Stimulated activated CD4-positive, alpha-beta T cell treated with anti-CD3 and anti-CD28 coated beads, Interleukin-4, amount 100 ng/mL, for 48 hours (primary cell): ENCODE measurements at regions not wholly inside any gene's neighbourhood (a gene's known extent, or its start where the extent isn't known, plus 50 kb on each side); places are given as distances from the start of the nearest gene placed in this dataset.
"Not testable (repeated sequence)": the region's sequence is repeated elsewhere in the genome, so short reads cannot be mapped to it uniquely, and the experiment has no call there.

Source experiments
- DNase-seq, 2 donors: peaks; one replicate each; pipeline ENCODE4 v3.0.0-alpha.2; 2020; ENCODE audit warnings: low read depth in 2 of 2

- no peak for DNase-seq
Observed at GRCh38 chr14:41549821-41550607, 56.7 kb upstream of the LRFN5 start.

- no peak for DNase-seq
Observed at GRCh38 chr14:41549282-41549681, 57.4 kb upstream of the LRFN5 start.

GRCh38 chr14:41548666-41549065 is 58.0 kb upstream of the LRFN5 start:
- DNase-seq: no peak

DNA sequence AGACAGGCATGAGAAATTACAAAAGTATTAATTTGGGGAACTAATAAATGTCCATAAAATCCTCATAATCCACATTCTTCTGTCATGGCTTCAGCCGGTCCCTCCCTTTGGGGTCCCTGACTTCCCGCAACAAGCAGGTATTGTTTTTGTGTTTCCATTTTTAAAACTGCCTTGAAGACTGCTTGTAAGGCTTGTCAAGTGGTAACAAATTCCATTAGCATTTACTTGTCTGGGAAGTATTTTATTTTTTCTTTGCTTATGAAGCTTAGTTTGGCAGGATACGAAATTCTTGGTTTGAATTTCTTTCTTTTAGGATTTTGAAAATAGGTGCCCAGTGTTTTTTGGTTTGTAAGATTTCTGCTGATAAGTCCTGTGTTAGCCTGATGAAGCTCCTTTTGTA is 65.3 kb upstream of the LRFN5 start:
- no peak for DNase-seq

DNA sequence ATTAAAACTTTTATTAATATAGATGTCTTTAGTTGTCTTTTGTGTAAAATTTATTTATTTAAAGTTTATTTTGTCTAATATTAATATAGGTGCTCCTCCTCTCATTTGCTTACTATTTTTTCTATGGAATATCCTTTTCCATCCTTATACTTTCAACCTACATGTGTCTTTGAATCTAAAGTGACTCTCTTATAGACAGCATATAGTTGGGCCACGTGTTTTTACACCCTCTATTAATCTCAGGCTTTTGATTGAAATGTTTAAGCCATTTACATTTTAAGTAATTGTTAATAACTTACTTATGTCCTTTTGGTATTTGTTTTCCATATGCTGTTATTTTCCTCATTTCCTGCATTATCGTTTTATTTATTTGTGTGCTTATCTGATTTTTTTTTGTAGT is 74.4 kb upstream of the LRFN5 start:
- no peak for DNase-seq

DNA sequence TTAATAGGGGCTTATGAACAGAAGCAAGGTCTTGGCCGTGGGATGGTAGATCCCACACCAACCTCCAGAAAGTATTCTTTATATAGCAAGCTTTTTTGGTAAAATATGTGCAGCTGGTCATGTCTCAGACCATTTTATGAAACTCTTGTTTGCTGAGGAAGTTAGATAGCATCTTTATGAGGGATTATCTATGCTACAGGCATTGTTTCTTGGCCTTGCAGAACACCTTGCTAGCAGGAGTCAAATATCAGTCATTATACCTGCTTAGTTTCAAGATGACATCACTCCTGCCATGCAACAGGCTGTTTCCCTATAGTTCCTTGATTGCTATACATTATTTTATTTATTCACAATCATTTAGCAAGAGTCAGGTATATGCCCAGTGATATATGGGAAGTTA is 84.8 kb upstream of the LRFN5 start:
- DNase-seq: no peak

DNA sequence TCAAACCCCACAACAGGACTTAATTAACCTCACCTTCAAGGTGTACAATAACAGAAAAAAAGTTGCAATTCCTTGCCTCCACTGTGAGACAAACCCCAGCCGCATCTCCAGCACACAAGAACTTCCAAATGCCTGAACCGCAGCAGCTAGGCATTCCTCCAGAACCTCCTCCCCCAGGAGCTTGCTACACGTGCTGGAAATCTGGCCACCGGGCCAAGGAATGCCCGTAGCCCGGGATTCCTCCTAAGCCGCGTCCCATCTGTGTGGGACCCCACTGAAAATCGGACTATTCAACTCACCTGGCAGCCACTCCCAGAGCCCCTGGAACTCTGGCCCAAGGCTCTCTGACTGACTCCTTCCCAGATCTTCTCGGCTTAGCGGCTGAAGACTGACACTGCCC is 88.6 kb upstream of the LRFN5 start:
- not testable (repeated sequence) for DNase-seq

GRCh38 chr14:41506552-41506951 is 100.1 kb upstream of the LRFN5 start:
- DNase-seq: no peak

DNA sequence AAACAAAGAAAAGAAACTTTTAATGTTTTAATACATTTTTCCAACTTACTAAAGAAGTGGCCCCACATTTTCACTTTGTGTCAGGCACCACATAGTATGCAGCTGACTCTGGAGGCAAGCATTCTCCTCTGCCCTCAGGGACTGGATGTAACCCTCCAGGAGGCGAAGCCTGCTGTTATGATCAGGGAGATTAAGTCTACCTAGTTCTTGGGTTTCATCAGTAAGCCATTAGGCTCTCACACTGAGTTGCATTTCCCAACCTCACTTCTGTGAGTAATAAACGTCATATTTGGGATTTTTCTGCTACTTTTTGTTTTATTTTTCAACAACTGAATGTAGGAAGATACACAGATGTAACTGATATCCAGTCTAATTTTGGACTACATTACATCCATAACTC is 101.2 kb upstream of the LRFN5 start:
- DNase-seq: no peak

DNA sequence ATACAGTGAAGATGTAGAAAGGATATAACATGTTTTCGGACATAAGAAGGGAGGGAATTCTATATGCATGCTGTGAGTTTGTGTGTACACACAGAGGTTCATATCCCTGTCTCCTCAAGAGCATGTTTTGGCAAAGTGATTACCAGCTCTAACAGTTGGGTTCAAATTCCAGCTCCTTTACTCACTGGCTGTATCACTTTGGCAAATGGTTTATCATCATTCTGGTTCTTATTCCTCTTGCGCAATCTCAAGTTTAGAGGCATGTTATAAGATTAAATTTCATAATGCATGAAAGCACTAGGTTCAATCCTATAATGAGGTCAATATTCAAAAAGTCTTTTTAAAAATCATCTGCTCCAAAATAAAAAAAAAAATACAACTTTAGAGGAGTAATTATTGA is 107.7 kb upstream of the LRFN5 start:
- DNase-seq: no peak

GRCh38 chr14:41490323-41490722 is 116.4 kb upstream of the LRFN5 start:
- DNase-seq: no peak

- DNase-seq: no peak
Observed at GRCh38 chr14:41489315-41489972, 117.2 kb upstream of the LRFN5 start.

- no peak for DNase-seq
Observed at GRCh38 chr14:41488401-41488800, 118.3 kb upstream of the LRFN5 start.

DNA sequence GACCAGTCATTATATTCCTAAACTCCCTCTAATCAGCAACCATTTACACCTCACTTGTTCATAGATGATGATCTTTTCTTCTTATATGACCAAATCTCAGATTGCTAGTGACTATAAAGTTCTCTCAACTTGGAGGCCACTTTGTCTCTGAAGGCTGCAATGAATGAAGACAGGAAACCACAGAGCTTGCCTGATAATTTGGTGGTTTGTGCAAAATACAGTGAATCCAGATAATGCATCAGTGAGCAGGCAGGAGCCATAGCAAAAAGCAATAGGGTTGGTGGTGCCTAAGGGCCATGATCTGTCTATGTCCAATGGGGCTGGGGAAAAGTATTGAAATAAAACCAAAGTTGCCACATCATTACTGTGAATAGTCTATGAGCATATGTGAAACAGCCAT is 123.8 kb upstream of the LRFN5 start:
- DNase-seq: no peak

DNA sequence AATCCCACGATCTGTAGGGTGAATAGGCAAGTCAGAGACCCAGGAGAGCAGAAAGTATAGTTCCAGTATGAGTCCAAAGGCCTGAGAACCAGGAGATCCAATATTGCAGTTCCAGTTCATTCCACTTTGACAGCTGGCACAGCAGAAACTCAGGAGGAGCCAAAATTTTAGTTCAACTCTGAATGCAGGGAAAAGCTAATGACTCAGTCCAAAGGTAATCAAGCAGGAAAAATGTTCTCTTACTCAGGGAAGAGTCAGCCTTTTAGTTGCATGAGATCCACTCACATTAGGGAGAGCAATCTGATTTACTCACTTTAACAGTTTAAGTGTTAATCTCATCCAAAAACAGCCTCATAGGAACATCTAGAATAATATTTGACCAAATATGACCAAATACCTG is 130.2 kb upstream of the LRFN5 start:
- DNase-seq: no peak

- DNase-seq: no peak
Observed at GRCh38 chr14:41461380-41461779, 145.3 kb upstream of the LRFN5 start.

GRCh38 chr14:41457393-41457792 is 149.3 kb upstream of the LRFN5 start:
- DNase-seq: no peak

GRCh38 chr14:41449066-41449465 is 157.6 kb upstream of the LRFN5 start:
- no peak for DNase-seq

DNA sequence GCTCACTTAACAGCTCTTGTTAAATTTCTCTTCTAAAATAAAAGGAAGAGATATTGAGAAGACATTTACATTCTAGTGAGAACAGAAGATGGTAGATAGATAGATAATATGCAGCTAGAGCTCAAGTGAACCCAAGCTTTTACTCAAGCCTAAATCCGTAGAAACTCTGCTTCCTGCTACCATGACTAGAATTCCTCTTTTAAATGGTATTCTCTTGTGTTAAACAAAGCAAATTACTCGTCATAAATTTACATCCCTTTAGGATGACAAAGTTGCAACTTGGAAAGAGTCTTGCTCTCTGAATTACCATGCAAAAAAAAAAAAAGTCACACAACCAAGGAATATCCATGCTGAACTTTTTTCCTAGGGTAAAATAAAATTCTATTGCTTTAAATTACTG is 160.7 kb upstream of the LRFN5 start:
- DNase-seq: no peak

GRCh38 chr14:41423503-41423902 is 183.2 kb upstream of the LRFN5 start:
- no peak for DNase-seq

GRCh38 chr14:41421308-41421707 is 185.4 kb upstream of the LRFN5 start:
- not testable (repeated sequence) for DNase-seq

DNA sequence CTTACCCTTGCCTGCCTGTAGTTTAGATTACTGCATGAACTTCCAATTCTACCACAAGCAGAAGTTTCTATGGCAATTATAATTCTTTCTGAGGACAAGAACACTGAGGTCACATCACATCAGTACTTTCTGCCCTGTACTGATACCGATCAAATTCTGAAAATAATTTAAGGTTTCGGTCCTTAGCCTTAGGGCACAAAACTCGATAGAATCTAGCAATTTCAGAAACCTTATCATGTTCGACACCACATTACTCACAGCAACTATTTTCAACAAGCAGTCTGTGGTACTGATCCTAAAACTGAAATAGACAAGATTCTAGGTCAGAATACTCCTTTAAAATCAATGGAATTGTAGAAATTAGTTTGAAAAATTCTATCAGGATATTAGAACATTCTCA is 187.0 kb upstream of the LRFN5 start:
- DNase-seq: no peak

DNA sequence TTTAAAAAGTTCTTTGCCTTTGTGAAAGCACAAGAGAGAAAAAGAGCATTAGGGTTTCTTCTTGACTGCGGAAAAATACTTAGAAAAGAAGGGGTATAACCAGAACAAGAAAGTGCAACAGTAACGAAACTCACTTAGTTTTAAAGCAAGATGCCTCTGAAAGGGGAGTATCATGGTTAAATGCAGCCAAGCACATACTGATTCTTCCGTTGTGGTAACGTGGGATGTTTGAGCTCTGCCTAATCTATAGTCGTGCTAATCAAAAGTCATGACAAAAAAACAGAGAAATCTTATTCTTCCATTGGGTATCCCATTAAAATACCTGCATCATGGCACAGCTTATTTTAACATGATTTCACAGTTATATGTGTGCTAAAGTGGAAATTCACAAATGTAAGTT is 187.8 kb upstream of the LRFN5 start:
- no peak for DNase-seq

DNA sequence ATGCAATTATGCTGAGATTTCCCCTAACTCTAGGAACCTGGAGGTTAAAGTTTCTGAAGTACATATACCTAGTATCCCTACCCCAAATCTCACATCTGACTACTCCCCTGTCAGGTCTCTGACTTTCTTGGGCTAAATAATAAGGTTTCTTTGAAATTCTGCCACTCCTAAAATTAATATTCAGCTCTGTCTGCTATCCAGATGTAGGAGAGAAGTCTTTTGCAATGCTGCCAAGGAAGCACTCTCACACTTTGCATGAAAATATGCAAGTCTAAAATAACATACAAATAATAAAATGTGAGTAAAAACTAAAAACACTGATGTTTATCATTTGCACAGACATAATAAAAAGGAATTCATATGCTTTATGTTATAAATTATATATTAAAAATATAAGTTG is 196.9 kb upstream of the LRFN5 start:
- DNase-seq: no peak
